NCI-H69 (cell line): ENCODE measurements at regions not wholly inside any gene's neighbourhood (a gene's known extent, or its start where the extent isn't known, plus 50 kb on each side); places are given as distances from the start of the nearest gene placed in this dataset.
"Not testable (repeated sequence)": the region's sequence is repeated elsewhere in the genome, so short reads cannot be mapped to it uniquely, and the experiment has no call there.

Experiments used
- DNase-seq: peaks from one replicate; lab custom pipeline; 2025; lab: John Stamatoyannopoulos, UW

- DNase-seq, result peak; percentile 82
These were observed 729.3 kb upstream of the ACTRT1 start for GRCh38 chrX:128781506-128781905.

GRCh38 chrX:128780934-128781333, 728.7 kb upstream of the ACTRT1 start:
- no peak for DNase-seq

- no peak for DNase-seq
These were observed 717.3 kb upstream of the ACTRT1 start for GRCh38 chrX:128769495-128769894.

- no peak for DNase-seq
These were observed 707.5 kb upstream of the ACTRT1 start for GRCh38 chrX:128759745-128760144.

GRCh38 chrX:128759177-128759576, 707.0 kb upstream of the ACTRT1 start:
- DNase-seq, result no peak

- DNase-seq, result peak; percentile 93
These were observed 701.9 kb upstream of the ACTRT1 start for GRCh38 chrX:128754130-128754529.

GRCh38 chrX:128739539-128739938, 687.3 kb upstream of the ACTRT1 start:
- peak; percentile 54 for DNase-seq

- DNase-seq, result peak; percentile 78
These were observed 676.7 kb upstream of the ACTRT1 start for GRCh38 chrX:128728943-128729342.

- peak; percentile 47 for DNase-seq
These were observed 665.7 kb upstream of the ACTRT1 start for GRCh38 chrX:128717635-128718578.

- DNase-seq, result no peak
These were observed 662.2 kb upstream of the ACTRT1 start for GRCh38 chrX:128714425-128714824.

GRCh38 chrX:128699716-128700285, 647.6 kb upstream of the ACTRT1 start:
- peak; percentile 5 for DNase-seq

GRCh38 chrX:128698573-128699181, 646.5 kb upstream of the ACTRT1 start:
- peak; percentile 55 for DNase-seq

- no peak for DNase-seq
These were observed 639.7 kb upstream of the ACTRT1 start for GRCh38 chrX:128691872-128692271.

GRCh38 chrX:128685387-128685786, 633.2 kb upstream of the ACTRT1 start:
- DNase-seq, result no peak

- no peak for DNase-seq
These were observed 624.4 kb upstream of the ACTRT1 start for GRCh38 chrX:128676651-128677050.

GRCh38 chrX:128674326-128675086, 622.3 kb upstream of the ACTRT1 start:
- DNase-seq, result not testable (repeated sequence)

GRCh38 chrX:128664211-128664610, 612.0 kb upstream of the ACTRT1 start:
- DNase-seq, result no peak

GRCh38 chrX:128653524-128654060, 601.4 kb upstream of the ACTRT1 start:
- DNase-seq, result no peak

- peak; percentile 7 for DNase-seq
These were observed 598.1 kb upstream of the ACTRT1 start for GRCh38 chrX:128650326-128650725.

GRCh38 chrX:128634754-128635153, 582.6 kb upstream of the ACTRT1 start:
- no peak for DNase-seq

GRCh38 chrX:128623361-128623760, 571.2 kb upstream of the ACTRT1 start:
- no peak for DNase-seq

- peak; percentile 1 for DNase-seq
These were observed 570.1 kb upstream of the ACTRT1 start for GRCh38 chrX:128622296-128622695.
